IPS DF 6.9 (cell line): ENCODE measurements at regions not wholly inside any gene's neighbourhood (a gene's known extent, or its start where the extent isn't known, plus 50 kb on each side); places are given as distances from the start of the nearest gene placed in this dataset.

ENCODE experiments used
- DNase-seq: peaks from one replicate; pipeline ENCODE4 v3.0.0-alpha.2; 2013; ENCODE audit warnings: low read depth, low spot score
- H3K27ac ChIP-seq: one replicate; pipeline ENCODE4 v1.5.1; 2013; ENCODE audit warnings: low read length, control low read depth
- H3K27me3 ChIP-seq: 2 replicates; pipeline ENCODE4 v1.6.1; 2013; ENCODE audit warnings: mild to moderate bottlenecking, low read length; ENCODE audit not compliant: control insufficient read depth, insufficient read depth
- H3K36me3 ChIP-seq: 2 replicates; pipeline ENCODE4 v1.6.1; 2013; ENCODE audit warnings: low read length; ENCODE audit not compliant: control insufficient read depth, insufficient read depth
- H3K4me1 ChIP-seq: 2 replicates; pipeline ENCODE4 v1.6.1; 2013; ENCODE audit warnings: low read length; ENCODE audit not compliant: control insufficient read depth, insufficient read depth
- H3K4me3 ChIP-seq: 2 replicates; pipeline ENCODE4 v1.5.1; 2013; ENCODE audit warnings: mild to moderate bottlenecking, low read length
- H3K9me3 ChIP-seq: 2 replicates; pipeline ENCODE4 v1.6.1; 2013; ENCODE audit warnings: low read length, inconsistent platforms; ENCODE audit not compliant: control insufficient read depth, insufficient read depth
- WGBS: extraction: QIAGEN DNeasy Blood & Tissue Kit; methylation state at CpG from one replicate; pipeline ENCODE4 v1.1.7; 2013; ENCODE audit warnings: mixed read lengths, missing lambda C conversion rate; ENCODE audit not compliant: insufficient read length, insufficient coverage; 5-methylcytosine and 5-hydroxymethylcytosine counted together

- H3K4me1 ChIP-seq = no peaks in the 10 kb centered on the region; the same call in 1 of the 2 replicates
Measured at GRCh38 chr2:129085386-129085785, 766.7 kb upstream of the HS6ST1 start.

GRCh38 chr2:129087133-129087813 is 768.6 kb upstream of the HS6ST1 start:
- no peaks in the 10 kb centered on the region for H3K27me3 ChIP-seq
- H3K36me3 ChIP-seq = no peaks in the 10 kb centered on the region
- no peak overlapping the region for H3K27ac ChIP-seq
- no peak for DNase-seq
- H3K4me3 ChIP-seq = no peak overlapping the region
- WGBS = no CpG with 5 or more reads among the region's 2 CpGs
- no peaks in the 10 kb centered on the region for H3K4me1 ChIP-seq
- no peaks in the 10 kb centered on the region for H3K9me3 ChIP-seq

More at GRCh38 chr2:129085386-129085785, 766.7 kb upstream of the HS6ST1 start:
- Histone ChIP-seq H3K9me3 (no peaks in the 10 kb centered on the region), H3K27me3 (no peaks in the 10 kb centered on the region), H3K27ac (no peak overlapping the region), H3K36me3 (no peaks in the 10 kb centered on the region), H3K4me3 (no peak overlapping the region)
- no CpG with 5 or more reads among the region's 3 CpGs for WGBS
- DNase-seq = no peak

- Histone ChIP-seq H3K4me1 (no peaks in the 10 kb centered on the region), H3K9me3 (no peaks in the 10 kb centered on the region), H3K4me3 (no peak overlapping the region), H3K36me3 (no peaks in the 10 kb centered on the region), H3K27me3 (no peaks in the 10 kb centered on the region), H3K27ac (no peak overlapping the region)
- DNase-seq = no peak
- WGBS = no CpG with 5 or more reads among the region's 3 CpGs
Measured at GRCh38 chr2:129091620-129092019, 773.0 kb upstream of the HS6ST1 start.

GRCh38 chr2:129092956-129093355 is 774.3 kb upstream of the HS6ST1 start:
- Histone ChIP-seq H3K9me3 (no peaks in the 10 kb centered on the region), H3K4me1 (no peaks in the 10 kb centered on the region), H3K27me3 (no peaks in the 10 kb centered on the region), H3K4me3 (no peak overlapping the region), H3K27ac (no peak overlapping the region), H3K36me3 (no peaks in the 10 kb centered on the region)
- no CpG with 5 or more reads among the region's 5 CpGs for whole genome bisulfite sequencing
- no peak for DNase-seq

- Histone ChIP-seq H3K9me3 (no peaks in the 10 kb centered on the region), H3K27me3 (no peaks in the 10 kb centered on the region), H3K4me1 (no peaks in the 10 kb centered on the region), H3K36me3 (no peaks in the 10 kb centered on the region), H3K27ac (no peak overlapping the region), H3K4me3 (no peak overlapping the region)
- no CpG with 5 or more reads among the region's 2 CpGs for WGBS
- no peak for DNase-seq
Measured at GRCh38 chr2:129101186-129101585, 782.5 kb upstream of the HS6ST1 start.

GRCh38 chr2:129103936-129104878 is 785.5 kb upstream of the HS6ST1 start:
- Histone ChIP-seq H3K36me3 (no peaks in the 10 kb centered on the region), H3K27me3 (no peaks in the 10 kb centered on the region), H3K9me3 (no peaks in the 10 kb centered on the region), H3K27ac (no peak overlapping the region), H3K4me1 (no peaks in the 10 kb centered on the region), H3K4me3 (no peak overlapping the region)
- DNase-seq = no peak
- WGBS = no CpG with 5 or more reads among the region's 13 CpGs

GRCh38 chr2:129112181-129112580 is 793.5 kb upstream of the HS6ST1 start:
- DNase-seq = no peak
- WGBS = no CpG with 5 or more reads among the region's 6 CpGs
- no peaks in the 10 kb centered on the region for H3K27me3 ChIP-seq
- no peak overlapping the region for H3K27ac ChIP-seq
- H3K4me3 ChIP-seq = no peak overlapping the region
- H3K36me3 ChIP-seq = no peaks in the 10 kb centered on the region
- no peaks in the 10 kb centered on the region for H3K9me3 ChIP-seq
- no peaks in the 10 kb centered on the region for H3K4me1 ChIP-seq

- DNase-seq = no peak
- Histone ChIP-seq H3K36me3 (no peaks in the 10 kb centered on the region), H3K4me3 (no peak overlapping the region), H3K27ac (no peak overlapping the region), H3K9me3 (no peaks in the 10 kb centered on the region), H3K4me1 (no peaks in the 10 kb centered on the region), H3K27me3 (no peaks in the 10 kb centered on the region)
- WGBS = no CpG with 5 or more reads among the region's 6 CpGs
Measured at GRCh38 chr2:129113776-129114175, 795.1 kb upstream of the HS6ST1 start.

- H3K4me1 ChIP-seq = no peaks in the 10 kb centered on the region
- no peaks in the 10 kb centered on the region for H3K27me3 ChIP-seq
Measured at GRCh38 chr2:129117434-129117833, 798.8 kb upstream of the HS6ST1 start.

GRCh38 chr2:129118296-129118695 is 799.6 kb upstream of the HS6ST1 start:
- no peaks in the 10 kb centered on the region for H3K27me3 ChIP-seq

More at GRCh38 chr2:129117434-129117833, 798.8 kb upstream of the HS6ST1 start:
- WGBS = no CpG with 5 or more reads among the region's 2 CpGs
- H3K27ac ChIP-seq = no peak overlapping the region
- no peak for DNase-seq
- no peaks in the 10 kb centered on the region for H3K36me3 ChIP-seq
- H3K4me3 ChIP-seq = no peak overlapping the region
- H3K9me3 ChIP-seq = no peaks in the 10 kb centered on the region

More at GRCh38 chr2:129118296-129118695, 799.6 kb upstream of the HS6ST1 start:
- H3K4me3 ChIP-seq = no peak overlapping the region
- DNase-seq = no peak
- no peaks in the 10 kb centered on the region for H3K4me1 ChIP-seq
- H3K36me3 ChIP-seq = no peaks in the 10 kb centered on the region
- H3K27ac ChIP-seq = no peak overlapping the region
- H3K9me3 ChIP-seq = no peaks in the 10 kb centered on the region
